Common myeloid progenitor, CD34-positive (primary cell): ENCODE measurements at regions not wholly inside any gene's neighbourhood (a gene's known extent, or its start where the extent isn't known, plus 50 kb on each side); places are given as distances from the start of the nearest gene placed in this dataset.

Source experiments
- CTCF ChIA-PET: fragments of 350-600 bp; sonication (Branson Sonifier 250); formaldehyde crosslinking; loops from one replicate; lab custom pipeline; 2021; ENCODE audit warnings: antibody characterized with exemption; lab: Charles Lee
- POLR2A ChIA-PET: fragments of 350-600 bp; sonication (Branson Sonifier 250); formaldehyde crosslinking; loops from one replicate; lab custom pipeline; 2021; ENCODE audit warnings: antibody characterized with exemption; lab: Charles Lee
- DNase-seq, 3 donors: peaks; one replicate each; pipeline versions ENCODE4 v3.0.0 to v3.0.0-alpha.2; 2013
- H3K27ac ChIP-seq, 2 experiments: 1 replicate in 1 of 2; 2 replicates in 1 of 2; pipeline ENCODE4 v1.7.0; 2013; ENCODE audit warnings: inconsistent platforms in 2 of 2, low read length in 2 of 2, mild to moderate bottlenecking in 2 of 2, low read depth in 1 of 2, moderate library complexity in 1 of 2; ENCODE audit not compliant: severe bottlenecking in 2 of 2, insufficient read depth in 1 of 2, poor library complexity in 1 of 2
- H3K27me3 ChIP-seq, 5 experiments: replicated peaks in 2 of 5; 1 replicate in 3 of 5; 2 replicates in 2 of 5; pipeline versions ENCODE4 v1.6.1 to v1.7.0; 2013; ENCODE audit warnings: low read length in 4 of 5, mild to moderate bottlenecking in 2 of 5, moderate library complexity in 2 of 5, inconsistent platforms in 1 of 5; ENCODE audit not compliant: insufficient read depth in 5 of 5, control insufficient read depth in 4 of 5
- H3K36me3 ChIP-seq, 4 experiments: 1 replicate in 2 of 4; 2 replicates in 2 of 4; pipeline versions ENCODE4 v1.6.1 to v1.7.0; 2013; ENCODE audit warnings: low read length in 3 of 4, control low read depth in 1 of 4, mild to moderate bottlenecking in 1 of 4; ENCODE audit not compliant: control insufficient read depth in 4 of 4, insufficient read depth in 4 of 4
- H3K4me1 ChIP-seq, 4 experiments: 1 replicate in 3 of 4; 2 replicates in 1 of 4; pipeline versions ENCODE4 v1.6.1 to v1.7.1; 2013; ENCODE audit warnings: low read length in 3 of 4, mild to moderate bottlenecking in 3 of 4, control low read depth in 1 of 4, inconsistent platforms in 1 of 4, moderate library complexity in 1 of 4; ENCODE audit not compliant: control insufficient read depth in 4 of 4, insufficient read depth in 4 of 4; ENCODE audit errors: control extremely low read depth in 1 of 4
- H3K4me3 ChIP-seq, 7 experiments: 1 replicate in 4 of 7; 2 replicates in 3 of 7; pipeline versions ENCODE4 v1.5.1 to v1.7.0; 2013; ENCODE audit warnings: mild to moderate bottlenecking in 7 of 7, low read length in 6 of 7, moderate library complexity in 6 of 7, inconsistent platforms in 2 of 7, low read depth in 2 of 7, control low read depth in 1 of 7; ENCODE audit not compliant: insufficient read depth in 4 of 7, control insufficient read depth in 1 of 7; ENCODE audit errors: extremely low read depth in 1 of 7
- H3K9me3 ChIP-seq, 5 experiments: 1 replicate in 4 of 5; 2 replicates in 1 of 5; pipeline versions ENCODE4 v1.6.1 to v1.7.1; 2013; ENCODE audit warnings: low read length in 4 of 5, mild to moderate bottlenecking in 2 of 5, inconsistent platforms in 1 of 5, low read depth in 1 of 5, moderate library complexity in 1 of 5; ENCODE audit not compliant: control insufficient read depth in 4 of 5, insufficient read depth in 2 of 5; ENCODE audit errors: control extremely low read depth in 1 of 5
- WGBS: methylation state at CpG from one replicate; pipeline ENCODE4 v1.1.5; 2013; ENCODE audit not compliant: insufficient coverage; 5-methylcytosine and 5-hydroxymethylcytosine counted together

DNA sequence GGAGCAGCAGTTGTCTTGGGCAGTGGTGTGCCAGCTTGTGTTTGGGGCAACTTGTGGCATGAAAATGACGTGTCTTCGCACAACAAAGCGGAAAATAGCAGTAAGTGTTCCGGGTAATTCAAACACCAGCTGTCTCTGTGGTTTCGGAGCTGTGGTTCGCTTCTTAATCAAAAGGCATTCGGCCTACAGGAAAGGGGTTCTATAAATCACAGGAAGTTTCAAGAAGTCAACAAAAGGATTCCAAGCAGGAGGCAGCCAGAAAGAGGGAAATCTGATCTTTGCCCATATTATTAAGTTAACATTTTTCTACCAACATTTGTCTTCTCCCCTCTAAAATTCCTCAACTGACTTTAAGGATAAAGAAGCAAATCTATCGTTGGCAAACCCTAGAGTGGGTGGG lies 353.4 kb downstream of the FGFR2 start:
- Histone ChIP-seq H3K27me3 (peaks cover 0 to 31% (median 2%) of the 10 kb centered on the region in 5 experiments), H3K4me3 (no peak overlapping the region), H3K4me1 (peaks cover 0 to 32% (median 5%) of the 10 kb centered on the region in 4 experiments), H3K36me3 (no peaks in the 10 kb centered on the region), H3K9me3 (no peaks in the 10 kb centered on the region), H3K27ac (no peak overlapping the region)
- peak; percentile 61 to 93 (median 82) for DNase-seq
- ChIA-PET POLR2A (no interaction called here), CTCF (no interaction called here)
- WGBS = 0% methylated on average over 7 of the region's 8 CpGs

DNA sequence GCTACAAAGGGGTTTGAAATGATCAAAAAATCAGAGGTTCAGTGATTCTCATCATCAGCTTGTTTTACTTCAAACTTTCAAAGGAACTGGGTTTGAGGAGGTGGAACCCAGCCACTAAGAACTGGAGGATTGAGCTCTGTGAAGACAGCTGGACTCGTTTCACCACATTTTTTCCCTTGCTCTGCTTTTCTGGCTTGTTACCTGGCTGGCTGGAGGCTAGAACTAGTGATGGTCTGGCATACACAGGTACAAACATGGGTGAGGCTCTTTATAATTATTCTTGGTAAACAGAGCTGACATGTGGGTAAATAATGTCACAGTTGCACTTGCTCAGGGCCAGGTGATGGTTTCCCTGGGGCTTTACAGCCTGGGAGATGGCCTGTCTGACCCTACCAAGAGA lies 352.5 kb downstream of the FGFR2 start:
- WGBS = 100% methylated on average over 1 of the region's 1 CpG
- CTCF ChIA-PET = no interaction called here
- POLR2A ChIA-PET = no interaction called here

DNA sequence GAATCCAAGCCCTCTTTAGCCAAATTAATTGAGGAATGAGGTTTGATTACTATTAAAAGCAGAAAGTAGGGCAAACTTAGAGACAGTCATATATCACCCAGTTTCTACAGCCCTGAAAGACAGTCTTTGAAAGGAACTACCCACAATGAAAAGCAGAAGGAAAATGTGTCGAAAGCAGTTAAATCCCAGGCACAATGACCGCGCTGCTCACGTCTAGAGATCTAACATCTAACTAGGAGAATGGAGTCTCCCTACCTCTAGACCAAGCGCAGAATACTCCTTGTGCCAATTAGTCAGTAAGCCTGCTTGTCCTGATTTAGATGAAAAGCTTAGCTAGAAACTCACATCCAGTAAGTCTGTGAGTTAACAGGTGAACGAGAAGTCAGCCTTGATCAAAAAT lies 350.0 kb downstream of the FGFR2 start:
- peak in 2 of 3 donors; percentile 43 to 67 for DNase-seq
- Histone ChIP-seq H3K9me3 (no peaks in the 10 kb centered on the region), H3K27me3 (peaks cover 0 to 12% (median 2%) of the 10 kb centered on the region in 5 experiments), H3K27ac (no peak overlapping the region), H3K36me3 (no peaks in the 10 kb centered on the region), H3K4me1 (peaks cover 0 to 26% (median 5%) of the 10 kb centered on the region in 4 experiments), H3K4me3 (peak overlapping the region in 1 of 7 experiments; percentile 19)
- ChIA-PET POLR2A (no interaction called here), CTCF (no interaction called here)
- WGBS = 12% methylated on average over 5 of the region's 6 CpGs

More for the DNA sequence above, 352.5 kb downstream of the FGFR2 start:
- Histone ChIP-seq H3K4me3 (no peak overlapping the region), H3K27me3 (peaks cover 0 to 22% (median 2%) of the 10 kb centered on the region in 5 experiments), H3K36me3 (no peaks in the 10 kb centered on the region), H3K27ac (no peak overlapping the region), H3K4me1 (peaks cover 0 to 32% (median 5%) of the 10 kb centered on the region in 4 experiments), H3K9me3 (no peaks in the 10 kb centered on the region)
- no peak for DNase-seq

DNA sequence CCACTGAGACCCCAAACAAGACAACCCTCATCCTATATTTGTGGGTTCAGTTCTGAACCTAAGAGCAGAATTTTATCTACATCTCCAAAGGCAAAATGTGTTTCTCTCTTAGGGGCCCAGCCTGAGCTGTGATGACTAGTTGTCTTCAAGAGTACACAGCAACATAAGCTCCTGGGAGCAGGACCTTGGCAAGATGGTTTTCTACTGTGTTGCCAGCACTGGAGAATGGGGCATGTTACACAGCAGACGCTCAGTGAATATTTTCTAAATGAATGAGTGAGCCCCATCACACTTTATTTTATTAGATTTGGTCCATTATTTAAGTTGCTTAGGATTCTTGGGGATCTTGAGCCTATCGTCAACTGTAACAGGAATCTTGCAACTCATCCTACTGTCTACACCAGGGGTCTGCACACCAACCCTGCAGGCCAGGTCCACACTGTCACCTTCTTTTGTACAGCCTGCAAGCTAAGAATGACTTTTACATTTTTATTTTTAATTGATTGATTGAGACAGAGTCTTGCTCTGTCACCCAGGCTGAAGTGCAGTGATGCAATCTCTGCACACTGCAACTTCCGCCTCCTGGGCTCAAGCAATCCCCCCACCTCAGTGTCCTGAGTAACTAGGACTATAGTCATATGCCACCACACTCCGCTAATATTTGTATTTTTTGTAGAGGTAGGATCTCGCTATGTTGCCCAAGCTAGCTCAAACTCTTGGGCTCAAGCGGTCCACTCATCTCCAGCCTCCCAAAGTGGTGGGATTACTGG lies 347.1 kb downstream of the FGFR2 start:
- no peak overlapping the region for H3K4me3 ChIP-seq
- CTCF ChIA-PET = no interaction called here
- H3K36me3 ChIP-seq = no peaks in the 10 kb centered on the region
- 100% methylated on average over 3 of the region's 6 CpGs for WGBS
- DNase-seq = no peak
- H3K27ac ChIP-seq = no peak overlapping the region
- peaks cover 0 to 6% (median 2%) of the 10 kb centered on the region in 4 experiments for H3K4me1 ChIP-seq
- peaks cover 0 to 9% (median 3%) of the 10 kb centered on the region in 5 experiments for H3K27me3 ChIP-seq
- POLR2A ChIA-PET = no interaction called here
- H3K9me3 ChIP-seq = no peaks in the 10 kb centered on the region

DNA sequence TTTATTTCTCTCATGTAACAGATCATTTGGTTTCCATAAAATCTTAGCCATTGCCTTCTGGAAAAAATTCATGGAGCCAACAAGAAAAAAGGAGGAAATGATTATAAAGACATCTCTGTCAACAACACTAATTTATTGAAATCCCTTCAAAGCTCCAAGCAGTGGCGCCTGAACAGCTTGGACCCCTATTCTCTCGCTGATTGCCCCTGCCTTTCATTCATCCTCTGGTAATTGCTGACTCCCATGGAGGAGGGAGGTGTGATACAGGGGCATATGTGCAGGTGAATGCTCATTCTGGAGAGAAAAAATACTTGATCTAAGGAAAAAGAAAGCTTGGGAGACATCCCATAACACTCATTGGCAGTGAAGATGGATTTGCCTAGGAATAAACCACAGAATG lies 345.5 kb downstream of the FGFR2 start:
- CTCF ChIA-PET = no interaction called here
- POLR2A ChIA-PET = no interaction called here

DNA sequence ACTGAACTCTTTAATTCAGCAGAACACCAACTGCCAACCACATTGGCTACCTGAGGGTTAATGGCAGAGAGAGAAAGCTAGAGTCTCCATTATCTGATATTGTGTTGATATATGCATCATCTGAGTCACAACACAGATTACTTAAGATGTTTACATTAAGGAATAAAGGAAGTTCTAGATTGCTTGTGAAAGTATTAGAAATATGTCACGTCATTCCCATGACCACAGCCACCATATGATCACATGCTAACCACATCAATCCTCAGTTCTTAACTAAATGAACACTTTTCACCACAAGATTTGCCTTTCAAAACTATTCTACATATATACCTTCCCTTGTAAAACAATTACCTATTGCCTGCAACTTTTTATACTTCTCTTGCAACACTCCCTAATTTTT lies 337.9 kb downstream of the FGFR2 start:
- peak; percentile 19 to 87 (median 73) for DNase-seq
- H3K4me1 ChIP-seq = no peaks in the 10 kb centered on the region
- no peak overlapping the region for H3K27ac ChIP-seq
- no peaks in the 10 kb centered on the region for H3K36me3 ChIP-seq
- peaks cover 0 to 4% (median 0%) of the 10 kb centered on the region in 5 experiments for H3K9me3 ChIP-seq
- peaks cover 0 to 8% (median 0%) of the 10 kb centered on the region in 5 experiments for H3K27me3 ChIP-seq
- no peak overlapping the region for H3K4me3 ChIP-seq
- CTCF ChIA-PET = no interaction called here
- 0% methylated on average over 1 of the region's 1 CpG for WGBS
- POLR2A ChIA-PET = no interaction called here

More for the DNA sequence above, 345.5 kb downstream of the FGFR2 start:
- no peaks in the 10 kb centered on the region for H3K9me3 ChIP-seq
- H3K4me3 ChIP-seq = no peak overlapping the region
- peaks cover 0 to 6% (median 2%) of the 10 kb centered on the region in 4 experiments for H3K4me1 ChIP-seq
- no peak for DNase-seq
- no peaks in the 10 kb centered on the region for H3K36me3 ChIP-seq
- H3K27me3 ChIP-seq = peaks cover 0 to 3% (median 3%) of the 10 kb centered on the region in 5 experiments
- no peak overlapping the region for H3K27ac ChIP-seq
- 100% methylated on average over 2 of the region's 2 CpGs for WGBS

DNA sequence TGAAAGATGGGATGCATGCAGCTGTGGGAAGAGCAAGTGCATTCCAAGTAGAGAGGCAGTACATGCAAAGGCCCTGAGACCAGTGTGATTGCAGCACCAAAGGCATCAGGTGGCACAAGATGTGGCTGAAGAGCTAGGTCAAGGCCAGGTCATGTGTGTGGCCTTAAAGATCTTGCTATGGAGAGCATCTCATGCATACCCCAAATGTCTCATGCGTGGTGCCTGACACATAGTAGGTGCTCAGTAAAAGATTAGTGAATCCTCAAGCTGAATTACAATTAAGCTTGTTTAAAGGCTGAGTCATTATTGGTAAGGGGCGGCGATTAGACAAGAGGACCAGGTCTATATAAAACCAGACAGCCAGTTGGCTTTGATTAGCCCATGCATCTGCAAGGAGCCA lies 336.6 kb downstream of the FGFR2 start:
- DNase-seq = no peak

More for the DNA sequence above, 336.6 kb downstream of the FGFR2 start:
- WGBS = 80% methylated on average over 1 of the region's 3 CpGs
- H3K4me1 ChIP-seq = no peaks in the 10 kb centered on the region
- no peak overlapping the region for H3K27ac ChIP-seq
- no peaks in the 10 kb centered on the region for H3K36me3 ChIP-seq
- ChIA-PET POLR2A (no interaction called here), CTCF (no interaction called here)
- peaks cover 0 to 4% (median 0%) of the 10 kb centered on the region in 5 experiments for H3K9me3 ChIP-seq
- H3K27me3 ChIP-seq = peaks cover 0 to 8% (median 0%) of the 10 kb centered on the region in 5 experiments
- no peak overlapping the region for H3K4me3 ChIP-seq
